ENCODE measurements at regions not wholly inside any gene's neighbourhood (a gene's known extent, or its start where the extent isn't known, plus 50 kb on each side); places are given as distances from the start of the nearest gene placed in this dataset.

- Histone ChIP-seq H3K9me3 (ENCODE audit: low read length) (peaks cover 2% of the 10 kb centered on the region), H2AFZ (ENCODE audit: low read depth, low read length) (no peak overlapping the region), H3K4me1 (ENCODE audit: insufficient read depth, low read length) (no peaks in the 10 kb centered on the region), H3K27me3 (ENCODE audit: insufficient read depth, low read length) (no peaks in the 10 kb centered on the region), H3K4me3 (ENCODE audit: low read length) (no peak overlapping the region), H3K36me3 (ENCODE audit: insufficient read depth, low read length) (no peaks in the 10 kb centered on the region)
Measured at GRCh38 chr2:186910996-186911395, 62.0 kb upstream of the ZSWIM2 start.

DNA sequence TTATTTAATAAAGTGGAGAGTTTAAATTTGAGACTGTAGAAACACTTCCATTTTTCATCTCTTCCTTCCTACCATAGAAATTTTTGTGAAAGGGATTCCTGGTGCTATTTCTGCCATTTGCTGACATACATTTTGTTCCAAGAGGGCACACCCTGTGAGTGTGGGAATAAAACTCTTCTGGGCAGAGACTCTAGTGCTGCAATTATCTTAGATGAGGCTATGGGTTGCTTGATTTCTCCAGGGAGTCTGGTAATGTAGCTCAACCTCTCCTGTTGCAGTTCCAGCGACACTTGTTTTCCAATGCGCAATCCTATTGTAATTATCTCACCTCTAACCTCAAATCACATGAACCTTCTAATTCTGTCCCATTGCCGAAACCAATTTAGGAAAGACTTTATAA is 60.1 kb upstream of the ZSWIM2 start:
- Histone ChIP-seq H3K4me3 (ENCODE audit: low read length) (no peak overlapping the region), H3K36me3 (ENCODE audit: insufficient read depth, low read length) (no peaks in the 10 kb centered on the region), H3K27me3 (ENCODE audit: insufficient read depth, low read length) (no peaks in the 10 kb centered on the region), H3K9me3 (ENCODE audit: low read length) (peaks cover 2% of the 10 kb centered on the region), H3K4me1 (ENCODE audit: insufficient read depth, low read length) (no peaks in the 10 kb centered on the region), H2AFZ (ENCODE audit: low read depth, low read length) (no peak overlapping the region)

- H3K36me3 ChIP-seq (ENCODE audit: insufficient read depth, low read length), result no peaks in the 10 kb centered on the region
- H3K4me3 ChIP-seq (ENCODE audit: low read length), result no peak overlapping the region
- peaks cover under 1% of the 10 kb centered on the region for H3K9me3 ChIP-seq (ENCODE audit: low read length)
- no peaks in the 10 kb centered on the region for H3K27me3 ChIP-seq (ENCODE audit: insufficient read depth, low read length)
- H2AFZ ChIP-seq (ENCODE audit: low read depth, low read length), result peak overlapping the region; percentile 16
- no peaks in the 10 kb centered on the region for H3K4me1 ChIP-seq (ENCODE audit: insufficient read depth, low read length)
Measured at GRCh38 chr2:186907897-186908296, 58.9 kb upstream of the ZSWIM2 start.

DNA sequence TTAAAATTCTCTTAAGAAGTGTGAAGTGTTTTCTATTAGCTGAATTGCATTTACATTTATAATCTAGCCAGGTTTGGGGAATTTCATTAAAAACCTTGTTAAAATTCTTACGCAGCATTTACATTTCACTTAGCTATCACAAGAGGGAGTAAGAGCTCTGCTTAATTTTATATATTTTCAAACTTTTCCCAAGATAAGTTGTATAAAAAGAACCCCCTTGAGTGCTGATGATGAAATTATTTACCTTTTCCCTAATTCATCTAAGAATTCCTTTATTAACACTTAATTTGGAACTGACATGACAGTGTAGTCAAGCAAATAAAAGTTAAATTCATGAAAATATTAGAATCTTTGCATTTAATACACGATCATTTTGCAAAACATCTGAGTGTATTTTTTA is 54.2 kb upstream of the ZSWIM2 start:
- no peaks in the 10 kb centered on the region for H3K27me3 ChIP-seq (ENCODE audit: insufficient read depth, low read length)
- H3K36me3 ChIP-seq (ENCODE audit: insufficient read depth, low read length), result no peaks in the 10 kb centered on the region
- no peak overlapping the region for H2AFZ ChIP-seq (ENCODE audit: low read depth, low read length)
- no peaks in the 10 kb centered on the region for H3K9me3 ChIP-seq (ENCODE audit: low read length)
- no peak overlapping the region for H3K4me3 ChIP-seq (ENCODE audit: low read length)
- no peaks in the 10 kb centered on the region for H3K4me1 ChIP-seq (ENCODE audit: insufficient read depth, low read length)
